ENCODE measurements at regions not wholly inside any gene's neighbourhood (a gene's known extent, or its start where the extent isn't known, plus 50 kb on each side); places are given as distances from the start of the nearest gene placed in this dataset.

DNA sequence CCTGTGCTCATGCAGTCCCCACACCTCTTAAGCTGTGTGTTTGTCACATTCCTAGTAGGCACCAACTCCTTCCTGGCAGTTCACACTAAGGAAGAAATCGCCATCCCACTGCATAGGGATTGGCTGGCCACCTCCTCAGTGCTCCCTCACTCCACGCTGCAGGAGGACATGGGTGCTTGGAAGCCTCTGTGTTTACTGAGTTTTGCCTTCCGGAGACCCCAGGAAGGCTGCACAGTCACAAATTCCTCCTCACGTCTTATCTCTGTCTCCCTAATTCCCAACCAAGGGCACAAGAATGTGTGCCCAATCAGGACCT lies 93.8 kb upstream of the GALNT2 start:
- Histone ChIP-seq H3K4me3 (no peak overlapping the region), H3K36me3 (no peaks in the 10 kb centered on the region), H3K27ac (no peak overlapping the region), H3K9me3 (no peaks in the 10 kb centered on the region), H3K4me1 (no peaks in the 10 kb centered on the region), H3K27me3 (no peaks in the 10 kb centered on the region)
- TF ChIP-seq POLR2A (IDR thresholded peaks at IDR 0.05) = no peak
- TF ChIP-seq, protein P1, sequence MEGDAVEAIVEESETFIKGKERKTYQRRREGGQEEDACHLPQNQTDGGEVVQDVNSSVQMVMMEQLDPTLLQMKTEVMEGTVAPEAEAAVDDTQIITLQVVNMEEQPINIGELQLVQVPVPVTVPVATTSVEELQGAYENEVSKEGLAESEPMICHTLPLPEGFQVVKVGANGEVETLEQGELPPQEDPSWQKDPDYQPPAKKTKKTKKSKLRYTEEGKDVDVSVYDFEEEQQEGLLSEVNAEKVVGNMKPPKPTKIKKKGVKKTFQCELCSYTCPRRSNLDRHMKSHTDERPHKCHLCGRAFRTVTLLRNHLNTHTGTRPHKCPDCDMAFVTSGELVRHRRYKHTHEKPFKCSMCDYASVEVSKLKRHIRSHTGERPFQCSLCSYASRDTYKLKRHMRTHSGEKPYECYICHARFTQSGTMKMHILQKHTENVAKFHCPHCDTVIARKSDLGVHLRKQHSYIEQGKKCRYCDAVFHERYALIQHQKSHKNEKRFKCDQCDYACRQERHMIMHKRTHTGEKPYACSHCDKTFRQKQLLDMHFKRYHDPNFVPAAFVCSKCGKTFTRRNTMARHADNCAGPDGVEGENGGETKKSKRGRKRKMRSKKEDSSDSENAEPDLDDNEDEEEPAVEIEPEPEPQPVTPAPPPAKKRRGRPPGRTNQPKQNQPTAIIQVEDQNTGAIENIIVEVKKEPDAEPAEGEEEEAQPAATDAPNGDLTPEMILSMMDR (IDR thresholded peaks at IDR 0.05) = no peak
- DNase-seq = no peak
- intact Hi-C loops (cut with DNase I; ENCODE audit: low total_unique reads) = no loop called here

DNA sequence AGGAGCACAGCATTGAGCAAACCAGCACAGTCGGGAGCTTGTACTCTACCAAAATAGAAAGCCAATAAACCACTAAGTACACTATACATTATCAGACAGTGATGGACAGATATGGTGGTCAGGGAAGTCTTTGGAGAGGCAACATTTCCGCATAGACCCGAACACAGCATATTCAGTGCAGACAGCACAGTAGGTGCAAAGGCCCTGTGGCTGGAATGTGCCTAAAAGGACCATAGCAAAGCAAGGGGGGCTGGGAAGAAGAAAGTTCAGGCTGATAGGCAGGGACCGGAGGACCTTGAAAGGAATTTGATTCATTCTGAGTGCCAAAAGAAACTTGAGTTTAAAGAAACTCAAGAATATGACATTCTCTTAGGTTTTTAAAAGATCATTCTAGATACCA lies 92.0 kb upstream of the GALNT2 start:
- Histone ChIP-seq H3K4me3 (no peak overlapping the region), H3K27ac (no peak overlapping the region), H3K27me3 (no peaks in the 10 kb centered on the region), H3K4me1 (no peaks in the 10 kb centered on the region), H3K9me3 (no peaks in the 10 kb centered on the region), H3K36me3 (no peaks in the 10 kb centered on the region)
- intact Hi-C loops (cut with DNase I; ENCODE audit: low total_unique reads) = no loop called here
- no peak for DNase-seq
- TF ChIP-seq POLR2A (IDR thresholded peaks at IDR 0.05) = no peak
- TF ChIP-seq, protein P1 (IDR thresholded peaks at IDR 0.05) = no peak

DNA sequence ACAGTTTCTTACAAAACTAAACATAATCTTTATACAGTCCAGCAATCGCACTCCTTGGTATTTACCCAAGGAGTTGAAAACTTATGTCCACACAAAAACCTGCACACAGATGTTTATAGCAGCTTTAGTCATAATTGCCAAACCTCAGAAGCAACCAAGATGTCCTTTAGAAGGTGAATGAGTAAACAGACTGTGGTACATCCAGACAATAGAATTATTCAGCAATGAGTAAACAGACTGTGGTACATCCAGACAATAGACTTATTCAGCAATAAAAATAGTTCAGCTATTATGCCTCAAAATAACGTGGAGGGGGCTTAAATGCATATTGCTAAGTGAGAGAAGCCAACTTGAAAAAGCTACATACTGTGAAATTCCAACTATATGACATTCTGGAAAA lies 87.0 kb upstream of the GALNT2 start:
- intact Hi-C loops (cut with DNase I; ENCODE audit: low total_unique reads) = no loop called here
- no peak for TF ChIP-seq POLR2A (IDR thresholded peaks at IDR 0.05)
- TF ChIP-seq, protein P1 (IDR thresholded peaks at IDR 0.05) = no peak
- H3K27me3 ChIP-seq = no peaks in the 10 kb centered on the region

DNA sequence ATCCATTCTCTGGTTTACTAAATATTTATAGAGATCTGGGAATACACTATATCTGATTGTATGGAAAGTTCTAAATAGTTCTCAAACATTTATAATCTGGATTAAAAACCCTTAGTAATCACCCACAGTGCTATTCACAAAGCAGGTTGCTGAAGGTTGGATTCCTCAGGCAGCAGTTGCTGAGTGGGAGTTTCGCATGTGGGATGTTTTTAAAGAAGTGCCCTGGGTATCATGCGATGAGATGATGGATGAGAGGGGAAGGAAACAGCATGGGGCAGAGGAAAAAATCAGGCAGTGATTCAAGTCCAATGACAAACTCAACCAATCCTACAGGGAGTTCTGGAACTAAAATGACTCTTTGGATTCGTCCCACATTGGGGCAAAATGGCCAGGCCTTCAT lies 85.3 kb upstream of the GALNT2 start:
- Histone ChIP-seq H3K4me1 (no peaks in the 10 kb centered on the region), H3K27ac (no peak overlapping the region), H3K9me3 (no peaks in the 10 kb centered on the region), H3K36me3 (no peaks in the 10 kb centered on the region), H3K4me3 (no peak overlapping the region), H3K27me3 (no peaks in the 10 kb centered on the region)
- DNase-seq = no peak
- intact Hi-C loops (cut with DNase I; ENCODE audit: low total_unique reads) = no loop called here
- TF ChIP-seq POLR2A (IDR thresholded peaks at IDR 0.05) = no peak
- TF ChIP-seq, protein P1 (IDR thresholded peaks at IDR 0.05) = no peak

More for the DNA sequence above, 87.0 kb upstream of the GALNT2 start:
- Histone ChIP-seq H3K36me3 (no peaks in the 10 kb centered on the region), H3K4me1 (no peaks in the 10 kb centered on the region), H3K27ac (no peak overlapping the region), H3K4me3 (no peak overlapping the region), H3K9me3 (no peaks in the 10 kb centered on the region)
- DNase-seq = no peak

DNA sequence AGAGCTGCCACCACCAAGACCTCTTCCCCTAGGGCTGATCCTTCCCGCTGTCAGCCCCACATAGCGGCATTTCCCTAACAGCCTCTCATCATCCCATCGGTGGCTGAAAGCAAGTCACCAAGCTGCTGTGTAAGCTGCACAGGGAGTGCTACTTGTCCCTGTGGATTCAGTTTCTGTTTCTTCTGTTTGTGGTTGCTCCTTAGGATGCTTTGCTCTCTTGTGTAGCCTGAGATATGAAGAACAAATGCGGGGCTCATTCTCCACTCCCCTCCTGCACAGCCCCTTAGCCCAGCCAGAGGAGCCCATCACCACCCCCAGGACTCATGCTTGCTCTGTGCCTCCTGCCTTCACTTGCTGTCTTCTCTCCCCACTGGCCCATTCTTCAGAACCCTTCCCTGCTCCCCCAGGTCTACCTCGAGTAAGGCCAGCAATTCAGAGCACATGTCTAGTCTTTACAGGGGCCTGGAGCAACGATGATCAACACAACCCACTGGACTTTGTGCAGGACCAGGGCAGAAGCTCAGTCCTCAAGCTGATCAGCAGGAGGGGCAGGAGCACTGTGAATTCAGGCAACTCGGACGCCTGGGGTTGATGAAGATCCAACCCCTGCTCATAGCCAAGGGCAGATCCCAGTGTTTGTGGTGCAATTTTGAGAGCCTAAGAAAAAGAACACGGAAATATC lies 82.6 kb upstream of the GALNT2 start:
- TF ChIP-seq, protein P1 (IDR thresholded peaks at IDR 0.05) = no peak
- no peak for TF ChIP-seq POLR2A (IDR thresholded peaks at IDR 0.05)
- no peaks in the 10 kb centered on the region for H3K4me1 ChIP-seq
- no peak for DNase-seq

More for the DNA sequence above, 82.6 kb upstream of the GALNT2 start:
- Histone ChIP-seq H3K36me3 (no peaks in the 10 kb centered on the region), H3K27me3 (no peaks in the 10 kb centered on the region), H3K27ac (no peak overlapping the region), H3K9me3 (no peaks in the 10 kb centered on the region), H3K4me3 (no peak overlapping the region)
- intact Hi-C loops (cut with DNase I; ENCODE audit: low total_unique reads) = no loop called here

Data from uterus (tissue), 3 donors.